Liver (tissue), 8 donors: ENCODE measurements at regions not wholly inside any gene's neighbourhood (a gene's known extent, or its start where the extent isn't known, plus 50 kb on each side); places are given as distances from the start of the nearest gene placed in this dataset.

Experiments
- DNase-seq: peaks from one replicate; pipeline ENCODE4 v3.0.0-alpha.2; 2017; ENCODE audit warnings: low spot score
- H3K27ac ChIP-seq, 2 donors: one replicate each; pipeline ENCODE4 v1.7.0; 2013; ENCODE audit warnings: inconsistent platforms in 2 of 2, low read length in 2 of 2, control low read depth in 1 of 2, low read depth in 1 of 2, mild to moderate bottlenecking in 1 of 2
- H3K27me3 ChIP-seq, 4 donors: one replicate each; pipeline versions ENCODE4 v1.6.1 to v1.7.0; 2013; ENCODE audit warnings: low read length in 3 of 4, inconsistent platforms in 1 of 4, mild to moderate bottlenecking in 1 of 4, moderate library complexity in 1 of 4; ENCODE audit not compliant: control insufficient read depth in 4 of 4, insufficient read depth in 4 of 4
- H3K36me3 ChIP-seq, 4 donors: one replicate each; pipeline versions ENCODE4 v1.6.1 to v1.7.0; 2013; ENCODE audit warnings: low read length in 3 of 4, mild to moderate bottlenecking in 3 of 4, low read depth in 1 of 4, moderate library complexity in 1 of 4; ENCODE audit not compliant: control insufficient read depth in 4 of 4, insufficient read depth in 3 of 4
- H3K4me1 ChIP-seq, 4 donors: one replicate each; pipeline versions ENCODE4 v1.6.1 to v1.7.0; 2013; ENCODE audit warnings: low read length in 3 of 4, mild to moderate bottlenecking in 3 of 4, moderate library complexity in 1 of 4; ENCODE audit not compliant: control insufficient read depth in 4 of 4, insufficient read depth in 4 of 4
- H3K4me3 ChIP-seq, 3 donors: one replicate each; pipeline versions ENCODE4 v1.6.1 to v1.7.0; 2013; ENCODE audit warnings: low read length in 3 of 3, control low read depth in 1 of 3, low read depth in 1 of 3, mild to moderate bottlenecking in 1 of 3
- H3K9ac ChIP-seq, 2 donors: one replicate each; pipeline ENCODE4 v1.7.0; 2013; ENCODE audit warnings: low read length in 2 of 2, mild to moderate bottlenecking in 2 of 2, moderate library complexity in 2 of 2, control low read depth in 1 of 2, low read depth in 1 of 2
- H3K9me3 ChIP-seq, 4 donors: one replicate each; pipeline versions ENCODE4 v1.6.1 to v1.7.0; 2013; ENCODE audit warnings: low read length in 3 of 4; ENCODE audit not compliant: control insufficient read depth in 4 of 4
- EGR1 ChIP-seq, 2 donors: IDR thresholded peaks; 2 replicates each; pipeline ENCODE4 v1.6.1; 2016 to 2018; ENCODE audit warnings: antibody characterized with exemption in 2 of 2, low read depth in 2 of 2
- FOXA2 ChIP-seq: IDR thresholded peaks from 2 replicates; pipeline ENCODE4 v1.6.1; 2016; ENCODE audit warnings: antibody characterized with exemption
- GABPA ChIP-seq, 2 donors: IDR thresholded peaks in 1 of 2; conservative IDR thresholded peaks in 1 of 2; 2 replicates each; pipeline ENCODE4 v1.6.1; 2016; ENCODE audit warnings: antibody characterized with exemption in 2 of 2, mild to moderate bottlenecking in 1 of 2, moderate library complexity in 1 of 2
- HNF4A ChIP-seq, 2 donors: conservative IDR thresholded peaks; 2 replicates each; pipeline ENCODE4 v1.6.1; 2016; ENCODE audit warnings: antibody characterized with exemption in 2 of 2, mild to moderate bottlenecking in 2 of 2
- HNF4G ChIP-seq: IDR thresholded peaks from 2 replicates; pipeline ENCODE4 v1.6.1; 2016; ENCODE audit warnings: antibody characterized with exemption
- JUND ChIP-seq, 2 donors: IDR thresholded peaks; 2 replicates each; pipeline ENCODE4 v1.6.1; 2016; ENCODE audit warnings: antibody characterized with exemption in 2 of 2
- NR2F2 ChIP-seq: IDR thresholded peaks from 2 replicates; pipeline ENCODE4 v1.6.1; 2016; ENCODE audit warnings: antibody characterized with exemption
- RXRA ChIP-seq, 2 donors: IDR thresholded peaks; 2 replicates each; pipeline ENCODE4 v1.6.1; 2017 to 2018; ENCODE audit warnings: antibody characterized with exemption in 2 of 2, mild to moderate bottlenecking in 1 of 2
- SP1 ChIP-seq: IDR thresholded peaks from 2 replicates; pipeline ENCODE4 v1.6.1; 2018; ENCODE audit warnings: antibody characterized with exemption, mild to moderate bottlenecking
- TAF1 ChIP-seq: conservative IDR thresholded peaks from 2 replicates; pipeline ENCODE4 v1.6.1; 2016; ENCODE audit warnings: antibody characterized with exemption, mild to moderate bottlenecking
- YY1 ChIP-seq: IDR thresholded peaks from 2 replicates; pipeline ENCODE4 v1.6.1; 2016; ENCODE audit warnings: antibody characterized with exemption, mild to moderate bottlenecking
- WGBS: extraction: QIAGEN DNeasy Blood & Tissue Kit; methylation state at CpG from one replicate; pipeline ENCODE4 v1.1.7; 2013; 5-methylcytosine and 5-hydroxymethylcytosine counted together
- TF ChIP-seq, protein P1 (sequence below): IDR thresholded peaks from 2 replicates; pipeline ENCODE4 v1.6.1; 2016; ENCODE audit warnings: antibody characterized with exemption
- TF ChIP-seq, protein P2 (sequence below): IDR thresholded peaks from 2 replicates; pipeline ENCODE4 v1.6.1; 2016; ENCODE audit warnings: antibody characterized with exemption
- TF ChIP-seq, protein P3 (sequence below): fragments of 150-350 bp; IDR thresholded peaks from 2 replicates; pipeline ENCODE4 v1.5.1; 2017; ENCODE audit warnings: improper control_type of control experiment, low read depth, low read length; ENCODE audit not compliant: missing input control
- TF ChIP-seq, protein P4 (sequence below): IDR thresholded peaks from 2 replicates; pipeline ENCODE4 v1.6.1; 2016; ENCODE audit warnings: antibody characterized with exemption
- donor health status: healthy.
- donor health status: healthy.
- donor health status: healthy.
- donor health status: healthy.
- donor health status: healthy.

DNA sequence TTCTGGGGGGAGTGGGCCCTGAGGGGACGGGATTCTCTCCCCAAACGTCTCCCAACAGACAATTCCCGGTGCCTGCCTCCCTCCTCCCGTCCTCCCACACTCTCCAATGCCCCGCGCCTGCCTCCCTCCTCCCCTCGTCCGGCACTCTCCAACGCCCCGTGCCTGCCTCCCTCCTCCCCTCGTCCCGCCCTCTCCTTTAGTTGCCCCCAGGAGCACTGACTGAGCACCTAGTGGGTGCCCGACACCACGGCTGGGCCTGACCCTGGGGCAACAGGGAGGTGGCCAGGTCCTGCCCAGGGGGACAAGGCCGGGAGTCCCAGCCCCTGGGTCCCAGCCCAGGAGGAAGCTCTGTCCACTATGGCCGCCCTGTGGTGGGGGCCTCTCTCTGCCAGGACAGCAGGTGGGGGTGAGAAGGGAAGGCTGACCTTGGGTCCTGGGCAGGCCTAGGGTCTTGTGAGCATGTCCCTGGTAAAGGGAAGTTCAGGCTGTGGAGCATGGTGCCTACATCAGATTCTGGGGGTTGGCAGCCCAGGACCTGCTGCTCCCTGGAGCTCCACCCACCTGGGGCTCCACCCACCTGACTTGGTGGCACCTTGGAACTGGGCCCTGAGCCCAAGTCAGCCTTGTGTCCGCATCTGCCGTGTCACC lies 942.3 kb downstream of the BRD1 start:
- no peak for DNase-seq
- 61% methylated on average over 18 of the region's 18 CpGs for WGBS
- TF ChIP-seq, protein P1, sequence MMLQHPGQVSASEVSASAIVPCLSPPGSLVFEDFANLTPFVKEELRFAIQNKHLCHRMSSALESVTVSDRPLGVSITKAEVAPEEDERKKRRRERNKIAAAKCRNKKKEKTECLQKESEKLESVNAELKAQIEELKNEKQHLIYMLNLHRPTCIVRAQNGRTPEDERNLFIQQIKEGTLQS: no peak
- TF ChIP-seq, protein P2, sequence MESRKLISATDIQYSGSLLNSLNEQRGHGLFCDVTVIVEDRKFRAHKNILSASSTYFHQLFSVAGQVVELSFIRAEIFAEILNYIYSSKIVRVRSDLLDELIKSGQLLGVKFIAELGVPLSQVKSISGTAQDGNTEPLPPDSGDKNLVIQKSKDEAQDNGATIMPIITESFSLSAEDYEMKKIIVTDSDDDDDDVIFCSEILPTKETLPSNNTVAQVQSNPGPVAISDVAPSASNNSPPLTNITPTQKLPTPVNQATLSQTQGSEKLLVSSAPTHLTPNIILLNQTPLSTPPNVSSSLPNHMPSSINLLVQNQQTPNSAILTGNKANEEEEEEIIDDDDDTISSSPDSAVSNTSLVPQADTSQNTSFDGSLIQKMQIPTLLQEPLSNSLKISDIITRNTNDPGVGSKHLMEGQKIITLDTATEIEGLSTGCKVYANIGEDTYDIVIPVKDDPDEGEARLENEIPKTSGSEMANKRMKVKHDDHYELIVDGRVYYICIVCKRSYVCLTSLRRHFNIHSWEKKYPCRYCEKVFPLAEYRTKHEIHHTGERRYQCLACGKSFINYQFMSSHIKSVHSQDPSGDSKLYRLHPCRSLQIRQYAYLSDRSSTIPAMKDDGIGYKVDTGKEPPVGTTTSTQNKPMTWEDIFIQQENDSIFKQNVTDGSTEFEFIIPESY: no peak
- Histone ChIP-seq H3K9me3 (no peaks in the 10 kb centered on the region), H3K27ac (no peak overlapping the region), H3K4me3 (no peak overlapping the region), H3K27me3 (no peaks in the 10 kb centered on the region), H3K4me1 (no peaks in the 10 kb centered on the region), H3K9ac (no peak overlapping the region), H3K36me3 (no peaks in the 10 kb centered on the region)

- TF ChIP-seq, protein P1: no peak
- TF ChIP-seq, protein P3, sequence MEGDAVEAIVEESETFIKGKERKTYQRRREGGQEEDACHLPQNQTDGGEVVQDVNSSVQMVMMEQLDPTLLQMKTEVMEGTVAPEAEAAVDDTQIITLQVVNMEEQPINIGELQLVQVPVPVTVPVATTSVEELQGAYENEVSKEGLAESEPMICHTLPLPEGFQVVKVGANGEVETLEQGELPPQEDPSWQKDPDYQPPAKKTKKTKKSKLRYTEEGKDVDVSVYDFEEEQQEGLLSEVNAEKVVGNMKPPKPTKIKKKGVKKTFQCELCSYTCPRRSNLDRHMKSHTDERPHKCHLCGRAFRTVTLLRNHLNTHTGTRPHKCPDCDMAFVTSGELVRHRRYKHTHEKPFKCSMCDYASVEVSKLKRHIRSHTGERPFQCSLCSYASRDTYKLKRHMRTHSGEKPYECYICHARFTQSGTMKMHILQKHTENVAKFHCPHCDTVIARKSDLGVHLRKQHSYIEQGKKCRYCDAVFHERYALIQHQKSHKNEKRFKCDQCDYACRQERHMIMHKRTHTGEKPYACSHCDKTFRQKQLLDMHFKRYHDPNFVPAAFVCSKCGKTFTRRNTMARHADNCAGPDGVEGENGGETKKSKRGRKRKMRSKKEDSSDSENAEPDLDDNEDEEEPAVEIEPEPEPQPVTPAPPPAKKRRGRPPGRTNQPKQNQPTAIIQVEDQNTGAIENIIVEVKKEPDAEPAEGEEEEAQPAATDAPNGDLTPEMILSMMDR: no peak
- TF ChIP-seq HNF4A (conservative IDR thresholded peaks at IDR 0.05) (no peak), HNF4G (no peak)
- no peaks in the 10 kb centered on the region for H3K9me3 ChIP-seq
- no peaks in the 10 kb centered on the region for H3K36me3 ChIP-seq
- DNase-seq: no peak
- no peaks in the 10 kb centered on the region for H3K4me1 ChIP-seq
- 83% methylated on average over 16 of the region's 16 CpGs for WGBS
- H3K4me3 ChIP-seq: no peak overlapping the region
- no peaks in the 10 kb centered on the region for H3K27me3 ChIP-seq
- H3K9ac ChIP-seq: no peak overlapping the region
- no peak overlapping the region for H3K27ac ChIP-seq
Measured at GRCh38 chr22:48884786-48885185, 942.9 kb downstream of the BRD1 start.

DNA sequence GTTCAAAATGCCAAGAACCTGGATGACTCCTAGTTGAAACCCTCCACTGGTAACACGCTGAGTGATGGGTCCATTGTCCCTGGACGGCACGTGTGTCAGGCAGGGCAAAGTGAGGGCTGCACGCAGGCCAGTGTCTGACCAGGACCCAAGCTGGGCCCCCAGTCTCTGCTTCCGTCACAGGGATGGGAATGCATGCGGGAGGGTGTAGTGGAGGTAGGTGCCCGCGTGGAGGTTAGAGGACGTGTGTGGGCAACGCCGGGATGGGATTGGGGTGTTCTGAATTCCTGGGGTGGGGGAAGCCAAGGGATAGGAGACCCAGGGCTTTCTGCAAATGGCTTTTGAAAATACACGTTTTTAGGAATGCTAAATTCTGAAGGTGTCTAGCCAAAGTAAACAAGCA lies 943.3 kb downstream of the BRD1 start:
- H3K27ac ChIP-seq: no peak overlapping the region
- WGBS: 79% methylated on average over 12 of the region's 12 CpGs
- H3K36me3 ChIP-seq: no peaks in the 10 kb centered on the region
- H3K9me3 ChIP-seq: no peaks in the 10 kb centered on the region
- H3K4me1 ChIP-seq: no peaks in the 10 kb centered on the region
- DNase-seq: no peak
- no peak overlapping the region for H3K9ac ChIP-seq
- no peaks in the 10 kb centered on the region for H3K27me3 ChIP-seq
- no peak overlapping the region for H3K4me3 ChIP-seq
- TF ChIP-seq GABPA (IDR thresholded peaks at IDR 0.05 in 1 of 2, conservative IDR thresholded peaks at IDR 0.05 in 1 of 2) (no peak), RXRA (IDR thresholded peaks at IDR 0.05) (no peak), YY1 (no peak), NR2F2 (no peak), HNF4A (conservative IDR thresholded peaks at IDR 0.05) (no peak), EGR1 (IDR thresholded peaks at IDR 0.05; ENCODE audit: low read depth in 2 of 2) (no peak), FOXA2 (no peak), HNF4G (no peak), JUND (IDR thresholded peaks at IDR 0.05) (no peak), TAF1 (no peak), SP1 (no peak)
- TF ChIP-seq, protein P3: no peak
- TF ChIP-seq, protein P4, sequence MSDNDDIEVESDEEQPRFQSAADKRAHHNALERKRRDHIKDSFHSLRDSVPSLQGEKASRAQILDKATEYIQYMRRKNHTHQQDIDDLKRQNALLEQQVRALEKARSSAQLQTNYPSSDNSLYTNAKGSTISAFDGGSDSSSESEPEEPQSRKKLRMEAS: no peak
- TF ChIP-seq, protein P2: no peak
